HepG2 (cell line): ENCODE measurements at regions not wholly inside any gene's neighbourhood (a gene's known extent, or its start where the extent isn't known, plus 50 kb on each side); places are given as distances from the start of the nearest gene placed in this dataset.

Source experiments
- ATAC-seq: fragments of 200-7000 bp; cut with Tn5 transposase; 3 replicates; pipeline ENCODE4 v1.9.1; 2020; ENCODE audit warnings: mild to moderate bottlenecking, moderate library complexity
- BruUV-seq: library from RNA; stranded (reverse); fragments of 400-500 nt; replicated peaks from 2 replicates; lab custom pipeline; 2021; lab: Mats Ljungman, UMichigan
- CTCF ChIA-PET: fragments of 300-600 bp; formaldehyde crosslinking; extraction: SDS; loops from one replicate; lab custom pipeline; 2021; ENCODE audit warnings: low total read pairs, inconsistent platforms, low intra/inter-chr PET ratio; lab: Yijun Ruan, JAX
- POLR2A ChIA-PET: fragments of 350-600 bp; sonication (Branson Sonifier 250); formaldehyde crosslinking; loops from one replicate; lab custom pipeline; 2020; ENCODE audit warnings: antibody characterized with exemption, inconsistent platforms; lab: Yijun Ruan, JAX
- DNase-seq: peaks from one replicate; pipeline ENCODE4 v3.0.0-alpha.2; 2015; ENCODE audit warnings: low spot score
- FAIRE-seq: peaks from 3 replicates; lab custom pipeline; 2011; peaks lifted over from hg19 to GRCh38; lab: Jason Lieb, UNC
- H2AFZ ChIP-seq: one replicate; pipeline ENCODE4 v1.6.1; 2011; ENCODE audit warnings: low read length, inconsistent platforms
- H3K27ac ChIP-seq: fragments of 300-600 bp; 3 replicates; pipeline ENCODE4 v1.8.0; 2011; ENCODE audit warnings: mixed run types, mild to moderate bottlenecking, mixed read lengths, low read length, inconsistent platforms; ENCODE audit not compliant: insufficient read depth; ENCODE audit errors: extremely low read length
- H3K27me3 ChIP-seq, 2 experiments: fragments of 200-600 bp in 1 of 2; 2 replicates in 1 of 2; 3 replicates in 1 of 2; pipeline versions ENCODE4 v1.6.0 to v1.8.0; 2011; ENCODE audit warnings: low read length in 2 of 2, mild to moderate bottlenecking in 2 of 2, moderate library complexity in 2 of 2, inconsistent platforms in 1 of 2; ENCODE audit not compliant: insufficient read depth in 2 of 2, control insufficient read depth in 1 of 2
- H3K36me3 ChIP-seq, 2 experiments: fragments of 200-600 bp in 1 of 2; replicated peaks in 1 of 2; 2 replicates in 1 of 2; 3 replicates in 1 of 2; pipeline versions ENCODE4 v1.5.1 to v1.8.0; 2011; ENCODE audit warnings: low read length in 2 of 2, inconsistent platforms in 1 of 2; ENCODE audit not compliant: insufficient read depth in 2 of 2, control insufficient read depth in 1 of 2
- H3K4me1 ChIP-seq: 2 replicates; pipeline ENCODE4 v1.5.1; 2012; ENCODE audit warnings: low read length, inconsistent platforms; ENCODE audit not compliant: insufficient read depth
- H3K4me2 ChIP-seq: 2 replicates; pipeline ENCODE4 v1.6.0; 2011; ENCODE audit warnings: low read depth, low read length, inconsistent platforms
- H3K4me3 ChIP-seq, 3 experiments: fragments of 200-600 bp in 1 of 3; sonication (generic), shearing (Covaris generic) in 1 of 3; replicated peaks in 1 of 3; 2 replicates each; pipeline ENCODE4 v1.5.1; 2011 to 2016; ENCODE audit warnings: low read length in 3 of 3, inconsistent platforms in 2 of 3, low read depth in 2 of 3, mild to moderate bottlenecking in 2 of 3, control low read depth in 1 of 3, mixed read lengths in 1 of 3; ENCODE audit not compliant: insufficient read depth in 1 of 3
- H3K79me2 ChIP-seq: one replicate; pipeline ENCODE4 v1.6.1; 2011; ENCODE audit warnings: low read length, inconsistent platforms; ENCODE audit not compliant: insufficient read depth
- H3K9ac ChIP-seq: 2 replicates; pipeline ENCODE4 v1.6.0; 2011; ENCODE audit warnings: mild to moderate bottlenecking, low read depth, low read length, inconsistent platforms; ENCODE audit not compliant: insufficient read depth
- H3K9me3 ChIP-seq: 2 replicates; pipeline ENCODE4 v1.5.1; 2012; ENCODE audit warnings: mild to moderate bottlenecking, low read length
- H4K20me1 ChIP-seq: 2 replicates; pipeline ENCODE4 v1.6.0; 2011; ENCODE audit warnings: inconsistent platforms, mild to moderate bottlenecking, low read length, moderate library complexity; ENCODE audit not compliant: insufficient read depth
- ATM ChIP-seq: fragments of 450-650 bp; IDR thresholded peaks from 2 replicates; pipeline ENCODE4 v1.7.1; 2017; ENCODE audit warnings: mild to moderate bottlenecking, borderline replicate concordance
- CREBL2 ChIP-seq: sonication (generic); formaldehyde crosslinking; IDR thresholded peaks from 2 replicates; pipeline ENCODE4 v1.8.1; 2023; ENCODE audit warnings: missing genetic modification reagents, mild to moderate bottlenecking, borderline replicate concordance
- FUBP1 ChIP-seq: sonication (generic); formaldehyde crosslinking; IDR thresholded peaks from 2 replicates; pipeline ENCODE4 v1.5.1; 2020; ENCODE audit warnings: missing genetic modification reagents, mild to moderate bottlenecking, borderline replicate concordance
- HES4 ChIP-seq: sonication (generic); formaldehyde crosslinking; IDR thresholded peaks from 2 replicates; pipeline ENCODE4 v1.9.0; 2021; ENCODE audit warnings: mild to moderate bottlenecking, missing genetic modification reagents, borderline replicate concordance
- NFE2L2 ChIP-seq: fragments of 150-350 bp; IDR thresholded peaks from 2 replicates; pipeline ENCODE4 v1.6.1; 2014; ENCODE audit warnings: low read length
- SKI ChIP-seq: fragments of 450-650 bp; IDR thresholded peaks from one replicate; pipeline ENCODE4 v1.6.1; 2018; ENCODE audit warnings: mild to moderate bottlenecking; ENCODE audit not compliant: partially characterized antibody
- SP140L ChIP-seq: sonication (generic); formaldehyde crosslinking; IDR thresholded peaks from 2 replicates; pipeline ENCODE4 v1.4.0; 2020; ENCODE audit warnings: missing genetic modification reagents, borderline replicate concordance
- ZBTB44 ChIP-seq: sonication (generic); formaldehyde crosslinking; IDR thresholded peaks from 2 replicates; pipeline ENCODE4 v1.4.0; 2020; ENCODE audit warnings: missing genetic modification reagents
- ZNF570 ChIP-seq: sonication (generic); formaldehyde crosslinking; IDR thresholded peaks from 2 replicates; pipeline ENCODE4 v1.4.0; 2020; ENCODE audit warnings: mild to moderate bottlenecking, missing genetic modification reagents, borderline replicate concordance
- WGBS: methylation state at CpG from one replicate; pipeline ENCODE4 v1.1.6; 2017; ENCODE audit warnings: low lambda C conversion rate; 5-methylcytosine and 5-hydroxymethylcytosine counted together
- in situ Hi-C: cut with HindIII; loops from 2 replicates; pipeline ENCODE4 v1.10.0; 2017; ENCODE audit warnings: low pct_unique_long_range_greater_than_20kb; ENCODE audit not compliant: extremely low pct_ligation_motif_present
- intact Hi-C: fragments of 100-400 bp; cut with micrococcal nuclease; formaldehyde crosslinking; loops from one replicate; pipeline ENCODE4 v1.10.0; 2022; ENCODE audit not compliant: unreplicated experiment

- no peak overlapping the region for H3K4me3 ChIP-seq
- H3K9me3 ChIP-seq: no peaks in the 10 kb centered on the region
- no peaks in the 10 kb centered on the region for H3K79me2 ChIP-seq
- no peaks in the 10 kb centered on the region for H3K4me1 ChIP-seq
- POLR2A ChIA-PET: no interaction called here
- H3K36me3 ChIP-seq: no peaks in the 10 kb centered on the region
- in situ Hi-C loops: no loop called here
- no peak overlapping the region for H3K9ac ChIP-seq
- no peak overlapping the region for H3K27ac ChIP-seq
- no peak overlapping the region for H2AFZ ChIP-seq
- H3K27me3 ChIP-seq: peaks cover 10 to 59% of the 10 kb centered on the region in 2 experiments
- no peak for TF ChIP-seq CREBL2 (CRISPR knock-in tag)
- no peak for TF ChIP-seq NFE2L2
- TF ChIP-seq SP140L: no peak
- TF ChIP-seq ATM: no peak
- no peak for TF ChIP-seq HES4 (CRISPR knock-in tag)
- no peak for TF ChIP-seq ZBTB44 (CRISPR knock-in tag)
- no peak for TF ChIP-seq SKI
- no peak for TF ChIP-seq FUBP1 (CRISPR knock-in tag)
- TF ChIP-seq ZNF570 (CRISPR knock-in tag): no peak
- no peak overlapping the region for H3K4me2 ChIP-seq
- CTCF ChIA-PET: no interaction called here
- no peak for ATAC-seq
- 20% methylated on average over 16 of the region's 16 CpGs for WGBS
- FAIRE-seq: no peak
- DNase-seq: no peak
- no TSS peak for BruUV-seq
- intact Hi-C loops: no loop called here
- peaks cover 4% of the 10 kb centered on the region; the same call in 1 of the 2 replicates for H4K20me1 ChIP-seq
Measured at GRCh38 chr12:3367750-3368444, 123.1 kb upstream of the PRMT8 start.
